ENCODE measurements at regions not wholly inside any gene's neighbourhood (a gene's known extent, or its start where the extent isn't known, plus 50 kb on each side); places are given as distances from the start of the nearest gene placed in this dataset.

DNA sequence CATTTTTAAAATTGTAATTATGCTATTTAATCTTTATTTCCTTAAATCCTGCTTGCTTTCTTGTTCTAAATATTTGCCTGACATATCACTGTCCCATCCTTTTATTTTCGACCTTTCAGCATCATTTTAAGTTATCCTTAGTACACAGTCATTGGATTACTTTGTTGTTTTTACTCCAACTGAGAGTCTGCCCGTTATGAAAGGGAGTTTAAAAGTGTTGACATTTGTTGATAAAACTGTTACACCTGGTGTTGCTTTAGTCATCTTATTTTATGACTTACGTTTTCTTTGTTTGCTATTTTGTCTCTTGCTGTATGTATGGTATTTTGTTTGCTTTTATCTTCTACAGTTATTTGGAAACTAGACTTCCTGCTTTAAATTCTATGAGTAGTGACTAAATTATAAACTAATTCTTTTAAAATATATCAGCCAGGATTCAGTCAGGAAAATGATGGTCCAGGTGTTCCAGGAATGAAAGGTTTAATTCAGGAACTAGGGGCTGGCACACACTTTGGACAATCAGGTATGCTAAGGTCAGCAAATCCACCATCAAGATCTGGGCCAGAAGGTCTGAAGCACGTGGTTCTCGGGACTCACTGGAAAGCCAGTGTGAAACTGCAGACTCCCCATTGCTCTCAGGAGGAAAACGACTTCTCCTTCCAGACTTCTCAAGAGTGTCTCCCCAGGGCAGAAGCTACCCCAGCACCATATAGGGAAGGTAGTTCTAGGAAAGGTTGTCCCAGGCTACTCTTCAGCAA, 86.0 kb downstream of the RASSF10 start:
- Mint-ChIP-seq H3K27ac (no peak overlapping the region), H3K4me3 (ENCODE audit: low read depth) (no peak overlapping the region), H3K9me3 (no peaks in the 10 kb centered on the region), H3K4me1 (ENCODE audit: low read depth) (no peaks in the 10 kb centered on the region), H3K36me3 (ENCODE audit: low read depth) (no peaks in the 10 kb centered on the region), H3K27me3 (ENCODE audit: low read depth) (no peaks in the 10 kb centered on the region)
- DNase-seq (ENCODE audit: low spot score) = no peak
- intact Hi-C loops (cut with micrococcal nuclease) = no loop called here

DNA sequence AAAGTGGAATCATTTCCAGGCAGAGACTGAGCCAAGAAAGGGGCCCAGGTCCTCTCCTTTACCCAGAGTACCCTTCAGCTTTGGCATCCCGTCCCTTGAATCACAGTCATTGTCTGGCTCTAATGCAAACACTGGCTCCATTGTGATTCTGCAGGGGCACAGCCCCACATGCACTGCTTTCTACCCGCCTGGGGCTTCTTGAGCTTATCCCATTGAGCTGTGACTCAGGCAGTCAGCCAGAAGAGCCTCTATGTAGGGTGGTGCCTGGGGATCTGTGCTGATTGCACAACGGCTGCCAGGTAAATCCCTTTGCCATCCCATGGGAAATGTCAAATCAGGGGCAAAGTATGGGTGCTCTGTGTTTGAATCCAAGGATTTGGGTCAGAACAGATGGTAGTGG, 88.9 kb downstream of the RASSF10 start:
- Mint-ChIP-seq H3K36me3 (ENCODE audit: low read depth) (no peaks in the 10 kb centered on the region), H3K4me3 (ENCODE audit: low read depth) (no peak overlapping the region), H3K4me1 (ENCODE audit: low read depth) (no peaks in the 10 kb centered on the region), H3K27me3 (ENCODE audit: low read depth) (no peaks in the 10 kb centered on the region), H3K27ac (no peak overlapping the region), H3K9me3 (no peaks in the 10 kb centered on the region)
- intact Hi-C loops (cut with micrococcal nuclease) = no loop called here
- no peak for DNase-seq (ENCODE audit: low spot score)

DNA sequence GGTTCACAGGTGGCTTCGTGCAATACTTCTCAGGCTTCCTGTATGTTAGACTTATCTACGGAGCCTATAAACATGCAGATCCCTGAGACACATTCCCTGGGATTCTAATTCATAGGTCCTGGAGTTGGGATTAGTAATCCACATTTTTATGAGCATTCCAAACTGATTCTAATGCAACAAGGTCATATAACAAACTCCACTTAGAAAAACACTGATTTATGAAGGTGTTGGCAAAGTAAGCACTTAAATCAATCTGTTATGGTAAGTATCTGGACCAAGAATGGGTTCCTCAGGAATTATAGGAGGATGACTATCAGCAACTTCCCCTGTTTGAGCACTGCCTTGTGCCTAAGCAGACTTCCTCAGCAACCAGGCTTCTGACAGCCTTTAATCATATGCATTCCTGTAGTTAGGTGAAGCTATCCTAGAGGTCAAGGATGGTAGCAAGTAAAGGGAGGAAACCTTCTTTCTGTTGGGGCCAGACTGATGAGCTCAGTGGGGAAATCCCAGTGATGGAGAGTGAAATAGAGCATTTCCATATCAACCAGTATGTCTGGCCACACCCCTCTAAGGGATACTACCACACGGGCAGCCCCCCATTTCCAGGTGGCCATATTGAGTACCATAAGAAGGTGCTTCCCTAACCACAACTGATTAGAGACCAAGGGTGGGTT, 89.6 kb downstream of the RASSF10 start:
- Mint-ChIP-seq H3K36me3 (ENCODE audit: low read depth) (no peaks in the 10 kb centered on the region), H3K27ac (no peak overlapping the region), H3K9me3 (no peaks in the 10 kb centered on the region), H3K27me3 (ENCODE audit: low read depth) (no peaks in the 10 kb centered on the region), H3K4me3 (ENCODE audit: low read depth) (no peak overlapping the region), H3K4me1 (ENCODE audit: low read depth) (no peaks in the 10 kb centered on the region)
- intact Hi-C loops (cut with micrococcal nuclease) = no loop called here
- no peak for DNase-seq (ENCODE audit: low spot score)

DNA sequence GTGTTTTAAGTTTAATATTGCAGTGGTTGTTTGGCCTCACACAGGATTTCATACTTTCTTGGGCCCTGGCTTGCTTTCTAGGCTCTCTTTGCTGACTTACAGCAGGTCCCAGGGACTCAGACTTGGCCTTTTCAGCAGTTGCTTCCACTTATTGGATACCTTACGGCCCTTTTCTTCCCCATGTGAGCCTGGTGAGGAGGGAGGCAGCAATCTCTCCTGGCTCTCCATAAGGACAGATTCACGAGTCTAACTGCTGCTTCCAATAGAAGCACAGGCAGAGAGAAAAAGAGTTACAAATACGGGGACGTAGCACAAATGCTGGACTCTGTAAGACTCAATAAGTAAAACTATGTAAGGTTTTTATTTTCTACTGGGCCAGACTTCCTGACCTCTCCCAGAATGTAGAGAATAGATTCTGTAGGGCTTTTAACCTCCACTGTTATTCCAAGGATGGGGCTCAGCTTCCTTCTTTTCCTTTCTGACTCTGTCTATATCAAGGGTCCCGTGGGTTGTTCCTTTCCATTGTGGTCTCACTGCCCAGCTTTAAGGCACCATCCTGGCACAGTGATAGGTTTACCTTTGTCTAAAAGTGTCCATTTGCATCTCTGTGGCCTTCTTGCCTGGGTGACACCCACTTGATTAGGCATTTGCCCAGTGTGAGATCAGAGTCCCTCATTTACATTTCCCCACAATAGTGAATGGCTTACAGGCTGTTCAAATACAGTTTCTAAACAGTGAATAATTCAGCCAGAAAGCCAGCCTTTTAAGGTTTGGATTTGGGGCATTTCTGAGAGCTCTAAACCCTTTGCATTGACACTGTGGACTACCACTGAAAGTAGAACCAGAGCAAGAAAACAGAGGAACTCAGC, 92.8 kb downstream of the RASSF10 start:
- no peak for DNase-seq (ENCODE audit: low spot score)
- Mint-ChIP-seq H3K27ac (no peak overlapping the region), H3K9me3 (no peaks in the 10 kb centered on the region), H3K4me1 (ENCODE audit: low read depth) (no peaks in the 10 kb centered on the region), H3K36me3 (ENCODE audit: low read depth) (no peaks in the 10 kb centered on the region), H3K4me3 (ENCODE audit: low read depth) (no peak overlapping the region), H3K27me3 (ENCODE audit: low read depth) (peaks cover 9% of the 10 kb centered on the region)
- intact Hi-C loops (cut with micrococcal nuclease) = no loop called here

DNA sequence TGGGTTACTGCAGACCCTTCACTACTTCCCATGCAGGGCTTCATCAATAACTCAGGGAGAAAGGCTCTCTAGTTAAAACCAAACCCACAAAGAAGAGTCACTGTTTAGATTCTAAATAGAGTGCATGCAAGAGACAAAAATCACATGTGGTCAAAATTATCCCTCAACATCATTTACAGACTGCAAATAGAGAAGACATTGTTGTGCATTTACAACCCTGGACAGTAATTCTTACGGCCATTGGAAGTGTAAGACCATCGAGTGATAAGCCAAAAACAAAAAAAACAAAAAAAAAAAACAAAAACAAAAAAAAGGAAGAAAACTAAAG, 93.4 kb downstream of the RASSF10 start:
- H3K27ac Mint-ChIP-seq = no peak overlapping the region
- H3K27me3 Mint-ChIP-seq (ENCODE audit: low read depth) = peaks cover 10% of the 10 kb centered on the region
- H3K4me1 Mint-ChIP-seq (ENCODE audit: low read depth) = no peaks in the 10 kb centered on the region
- DNase-seq (ENCODE audit: low spot score) = no peak
- no peak overlapping the region for H3K4me3 Mint-ChIP-seq (ENCODE audit: low read depth)
- intact Hi-C loops (cut with micrococcal nuclease) = no loop called here
- no peaks in the 10 kb centered on the region for H3K36me3 Mint-ChIP-seq (ENCODE audit: low read depth)
- no peaks in the 10 kb centered on the region for H3K9me3 Mint-ChIP-seq

DNA sequence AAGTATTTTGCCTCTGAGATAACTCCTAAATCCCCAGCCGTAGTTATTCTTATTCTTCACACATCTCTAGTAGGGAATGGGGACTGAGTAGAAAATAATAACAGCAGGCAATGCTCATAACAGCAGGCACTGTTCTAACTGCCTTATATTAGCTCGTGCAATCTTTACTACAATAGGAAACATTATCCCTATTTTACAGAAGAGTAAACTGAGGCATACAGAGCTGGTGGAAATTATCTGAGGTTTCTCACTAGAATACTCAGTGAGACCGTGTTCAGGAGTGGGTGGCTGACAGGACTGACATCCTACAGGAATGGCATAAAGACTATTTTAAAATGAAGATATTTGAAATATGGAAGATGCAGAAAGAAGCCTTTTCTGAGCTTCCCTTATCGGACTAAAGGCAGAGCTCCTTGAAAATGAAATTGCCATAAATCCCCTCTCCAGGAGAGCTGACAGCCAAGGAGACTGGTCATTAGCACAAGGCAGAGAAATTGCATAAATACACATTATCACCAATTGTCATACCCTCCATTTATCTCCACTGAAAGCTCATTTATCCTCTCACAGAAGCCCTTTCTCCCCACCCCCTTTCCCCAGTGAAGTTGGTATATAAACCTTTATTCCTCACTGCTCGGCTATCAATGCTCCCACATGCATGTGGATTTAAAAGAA, 93.9 kb downstream of the RASSF10 start:
- H3K9me3 Mint-ChIP-seq = no peaks in the 10 kb centered on the region
- H3K4me1 Mint-ChIP-seq (ENCODE audit: low read depth) = no peaks in the 10 kb centered on the region
- peaks cover 11% of the 10 kb centered on the region for H3K27me3 Mint-ChIP-seq (ENCODE audit: low read depth)
- H3K27ac Mint-ChIP-seq = no peak overlapping the region
- intact Hi-C loops (cut with micrococcal nuclease) = no loop called here
- no peaks in the 10 kb centered on the region for H3K36me3 Mint-ChIP-seq (ENCODE audit: low read depth)
- no peak overlapping the region for H3K4me3 Mint-ChIP-seq (ENCODE audit: low read depth)
- DNase-seq (ENCODE audit: low spot score) = no peak

DNA sequence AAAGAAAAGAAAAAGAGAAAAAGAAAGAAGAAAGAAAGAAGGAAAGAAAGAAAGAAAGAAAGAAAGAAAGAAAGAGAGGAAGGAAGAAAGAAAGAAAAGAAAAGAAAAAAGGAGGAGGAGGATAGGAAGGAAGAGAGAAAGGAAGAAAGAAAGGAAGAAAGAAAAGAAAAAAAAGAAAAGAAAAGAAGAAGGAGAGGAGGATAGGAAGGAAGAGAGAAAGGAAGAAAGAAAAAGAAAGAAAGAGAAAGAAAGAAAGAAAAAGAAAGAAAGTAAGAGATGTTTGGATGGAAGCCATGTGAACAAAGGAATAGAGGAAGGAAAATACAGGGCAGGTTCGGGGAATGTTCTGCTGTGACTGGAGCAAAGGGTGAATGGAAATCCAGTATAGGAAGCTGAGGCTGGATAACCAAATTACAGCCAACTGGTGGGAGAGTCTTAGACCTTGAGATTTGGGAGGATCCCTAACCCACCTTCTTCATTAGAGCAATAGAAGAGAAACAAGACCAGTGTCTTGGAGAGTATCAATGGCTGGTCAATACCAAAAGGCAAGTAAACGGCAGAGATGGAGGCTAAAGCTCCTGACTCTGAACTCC, 94.9 kb downstream of the RASSF10 start:
- Mint-ChIP-seq H3K27ac (no peak overlapping the region), H3K4me3 (ENCODE audit: low read depth) (no peak overlapping the region), H3K36me3 (ENCODE audit: low read depth) (no peaks in the 10 kb centered on the region), H3K9me3 (peaks cover 3% of the 10 kb centered on the region), H3K4me1 (ENCODE audit: low read depth) (no peaks in the 10 kb centered on the region), H3K27me3 (ENCODE audit: low read depth) (peaks cover 11% of the 10 kb centered on the region)
- DNase-seq (ENCODE audit: low spot score) = no peak
- intact Hi-C loops (cut with micrococcal nuclease) = no loop called here

DNA sequence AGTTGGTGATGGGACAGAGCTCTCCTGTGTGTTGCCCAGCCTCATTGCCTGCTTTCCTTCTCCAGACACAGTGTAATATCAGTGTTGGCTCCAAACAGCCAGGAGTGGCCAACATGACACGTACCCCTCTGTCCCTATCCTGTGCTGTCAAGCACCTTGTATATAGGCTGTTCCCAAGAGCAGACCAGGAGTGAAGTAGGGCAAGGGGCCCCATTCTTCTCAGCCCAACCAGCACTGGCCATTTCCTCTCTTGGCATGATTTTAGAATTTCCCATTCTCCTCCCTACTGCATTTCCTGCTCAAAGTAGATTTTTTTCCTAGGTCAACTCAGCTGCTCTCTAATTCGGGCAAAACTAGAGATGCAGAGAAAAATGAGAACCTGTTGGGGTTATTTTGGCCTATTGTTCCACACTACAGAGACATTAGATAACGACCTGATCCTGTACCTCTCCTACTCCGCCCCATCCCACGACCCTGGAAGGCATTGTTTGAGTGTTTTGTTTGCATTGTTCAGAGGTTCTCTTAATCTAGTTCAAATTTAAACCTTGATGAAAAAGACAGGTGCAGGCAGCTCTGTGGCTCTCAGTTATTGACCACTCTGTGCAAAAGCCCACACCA, 95.6 kb downstream of the RASSF10 start:
- Mint-ChIP-seq H3K4me1 (ENCODE audit: low read depth) (no peaks in the 10 kb centered on the region), H3K27me3 (ENCODE audit: low read depth) (peaks cover 11% of the 10 kb centered on the region), H3K27ac (no peak overlapping the region), H3K9me3 (peaks cover 4% of the 10 kb centered on the region), H3K4me3 (ENCODE audit: low read depth) (no peak overlapping the region), H3K36me3 (ENCODE audit: low read depth) (no peaks in the 10 kb centered on the region)
- DNase-seq (ENCODE audit: low spot score) = no peak
- intact Hi-C loops (cut with micrococcal nuclease) = no loop called here

DNA sequence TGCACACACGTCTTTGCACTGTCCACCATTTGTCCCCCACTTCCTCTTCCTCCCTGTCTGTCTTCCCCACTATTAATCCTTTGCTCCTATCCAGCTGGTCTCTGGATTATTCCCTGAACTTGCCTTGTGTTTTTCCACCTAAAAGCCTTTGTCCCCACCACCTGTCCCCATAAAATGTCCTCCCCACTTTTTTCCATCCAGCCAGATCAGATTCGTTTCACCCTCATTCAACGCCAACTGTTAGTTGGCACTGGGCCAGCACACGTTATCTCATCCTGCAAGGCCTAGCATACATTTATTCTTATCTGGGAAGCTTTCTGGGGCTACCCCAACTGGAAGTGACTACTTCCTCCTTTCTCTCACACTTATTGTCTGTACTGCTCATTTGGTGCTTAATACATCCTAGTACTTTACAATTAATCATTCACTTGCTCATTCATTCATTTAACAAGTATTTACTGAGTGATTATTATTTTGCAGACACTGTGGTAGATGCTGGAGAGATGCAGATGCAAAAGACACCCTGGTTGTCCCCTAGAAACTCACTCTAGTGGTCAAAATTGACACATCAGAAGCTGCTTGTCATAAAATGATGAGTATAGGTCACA, 96.2 kb downstream of the RASSF10 start:
- Mint-ChIP-seq H3K27ac (no peak overlapping the region), H3K4me1 (ENCODE audit: low read depth) (no peaks in the 10 kb centered on the region)

DNA sequence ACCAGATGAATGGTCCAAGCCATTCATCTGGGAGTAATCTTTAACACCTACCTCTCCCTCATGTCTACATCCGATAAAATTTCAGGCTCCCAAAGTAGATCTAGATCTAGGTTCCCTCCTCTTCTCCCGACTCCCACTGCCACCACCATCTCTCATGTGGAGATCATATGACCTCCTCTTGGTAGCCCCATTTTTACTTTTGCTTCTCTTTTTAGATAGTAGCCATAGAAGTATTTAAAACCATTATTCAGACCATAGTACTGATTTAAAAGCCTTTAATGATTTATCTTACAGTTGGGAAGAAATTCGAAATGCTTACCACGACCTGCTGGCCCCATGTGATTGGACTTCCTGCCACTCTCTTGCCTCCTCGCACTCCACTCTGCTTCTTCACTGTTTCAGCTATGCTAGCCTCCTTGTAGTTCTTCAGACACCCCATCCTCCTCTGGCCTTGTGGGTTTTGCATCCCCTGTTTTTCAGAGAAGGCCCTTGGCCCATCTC, 98.5 kb downstream of the RASSF10 start:
- Mint-ChIP-seq H3K27me3 (ENCODE audit: low read depth) (peaks cover 11% of the 10 kb centered on the region), H3K36me3 (ENCODE audit: low read depth) (no peaks in the 10 kb centered on the region), H3K27ac (no peak overlapping the region), H3K9me3 (peaks cover 4% of the 10 kb centered on the region), H3K4me3 (ENCODE audit: low read depth) (no peak overlapping the region), H3K4me1 (ENCODE audit: low read depth) (no peaks in the 10 kb centered on the region)
- no peak for DNase-seq (ENCODE audit: low spot score)
- intact Hi-C loops (cut with micrococcal nuclease) = no loop called here

More for the DNA sequence above, 96.2 kb downstream of the RASSF10 start:
- Mint-ChIP-seq H3K9me3 (peaks cover 4% of the 10 kb centered on the region), H3K36me3 (ENCODE audit: low read depth) (no peaks in the 10 kb centered on the region), H3K27me3 (ENCODE audit: low read depth) (peaks cover 11% of the 10 kb centered on the region), H3K4me3 (ENCODE audit: low read depth) (no peak overlapping the region)
- intact Hi-C loops (cut with micrococcal nuclease) = no loop called here
- DNase-seq (ENCODE audit: low spot score) = no peak

DNA sequence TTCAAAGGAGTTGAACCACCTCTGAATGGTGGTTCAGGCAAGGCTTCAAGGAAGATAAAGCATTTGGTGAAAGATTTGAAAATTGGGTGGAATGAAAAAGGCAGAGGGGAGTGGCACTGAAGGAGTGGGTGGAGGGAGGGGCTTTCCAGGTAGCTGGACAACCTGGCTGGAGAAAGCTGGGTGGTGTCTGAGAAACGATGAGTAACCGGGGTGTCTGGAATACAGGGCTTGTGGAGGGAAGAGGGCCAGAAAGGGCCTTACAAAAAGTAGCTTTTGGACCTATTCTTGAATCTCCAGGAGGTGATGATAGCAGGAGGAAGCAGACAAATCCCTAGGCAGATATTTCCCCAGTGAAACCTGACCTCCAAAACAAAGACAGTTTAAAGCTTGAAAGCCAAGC, 99.3 kb downstream of the RASSF10 start:
- intact Hi-C loops (cut with micrococcal nuclease) = no loop called here
- no peak for DNase-seq (ENCODE audit: low spot score)
- peaks cover 4% of the 10 kb centered on the region for H3K9me3 Mint-ChIP-seq
- no peak overlapping the region for H3K4me3 Mint-ChIP-seq (ENCODE audit: low read depth)
- no peaks in the 10 kb centered on the region for H3K4me1 Mint-ChIP-seq (ENCODE audit: low read depth)
- peaks cover 11% of the 10 kb centered on the region for H3K27me3 Mint-ChIP-seq (ENCODE audit: low read depth)
- no peak overlapping the region for H3K27ac Mint-ChIP-seq
- no peaks in the 10 kb centered on the region for H3K36me3 Mint-ChIP-seq (ENCODE audit: low read depth)

DNA sequence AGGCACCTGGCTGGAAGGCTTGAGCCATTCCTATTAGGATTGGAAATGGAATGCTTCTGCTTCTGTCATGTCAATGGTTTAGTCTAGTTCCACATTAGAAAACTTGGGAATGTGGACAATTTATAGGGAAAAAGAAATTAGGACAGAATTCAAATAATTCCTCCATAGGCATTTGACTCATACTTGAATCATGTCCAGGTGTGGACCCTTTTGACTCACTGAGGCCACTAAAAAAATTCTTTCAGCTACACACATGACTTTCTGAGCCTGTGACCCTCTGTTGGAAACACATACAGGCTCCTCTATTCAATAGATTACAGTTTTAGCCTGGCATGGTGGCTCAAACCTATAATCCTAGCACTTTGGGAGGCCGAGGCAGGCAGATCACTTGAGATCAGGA, 100.5 kb downstream of the RASSF10 start:
- Mint-ChIP-seq H3K27me3 (ENCODE audit: low read depth) (peaks cover 11% of the 10 kb centered on the region), H3K4me3 (ENCODE audit: low read depth) (no peak overlapping the region), H3K4me1 (ENCODE audit: low read depth) (no peaks in the 10 kb centered on the region), H3K36me3 (ENCODE audit: low read depth) (no peaks in the 10 kb centered on the region), H3K27ac (no peak overlapping the region), H3K9me3 (peaks cover 4% of the 10 kb centered on the region)
- intact Hi-C loops (cut with micrococcal nuclease) = no loop called here
- no peak for DNase-seq (ENCODE audit: low spot score)
